ENCODE measurements at regions not wholly inside any gene's neighbourhood (a gene's known extent, or its start where the extent isn't known, plus 50 kb on each side); places are given as distances from the start of the nearest gene placed in this dataset.

DNA sequence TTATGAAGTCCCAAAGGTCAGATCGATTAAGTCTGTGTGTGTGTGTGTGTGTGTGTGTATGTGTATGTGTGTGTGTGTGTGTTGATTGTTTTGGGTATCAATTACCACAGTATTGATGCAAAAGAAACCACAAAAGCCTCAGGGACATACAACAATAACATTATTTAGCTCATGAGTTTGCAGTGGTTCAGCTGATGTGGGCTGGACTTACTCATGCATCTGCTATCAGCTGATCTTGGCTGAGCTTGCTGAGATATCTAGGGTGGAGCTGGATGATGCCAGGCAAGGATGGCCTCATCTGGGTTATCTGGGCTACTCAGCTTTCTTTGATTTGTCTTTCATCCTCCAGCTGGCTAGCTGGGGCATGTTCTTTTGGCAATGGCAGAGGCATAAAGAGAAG lies 82.4 kb upstream of the PRR23C start:
- TF ChIP-seq, protein P1, sequence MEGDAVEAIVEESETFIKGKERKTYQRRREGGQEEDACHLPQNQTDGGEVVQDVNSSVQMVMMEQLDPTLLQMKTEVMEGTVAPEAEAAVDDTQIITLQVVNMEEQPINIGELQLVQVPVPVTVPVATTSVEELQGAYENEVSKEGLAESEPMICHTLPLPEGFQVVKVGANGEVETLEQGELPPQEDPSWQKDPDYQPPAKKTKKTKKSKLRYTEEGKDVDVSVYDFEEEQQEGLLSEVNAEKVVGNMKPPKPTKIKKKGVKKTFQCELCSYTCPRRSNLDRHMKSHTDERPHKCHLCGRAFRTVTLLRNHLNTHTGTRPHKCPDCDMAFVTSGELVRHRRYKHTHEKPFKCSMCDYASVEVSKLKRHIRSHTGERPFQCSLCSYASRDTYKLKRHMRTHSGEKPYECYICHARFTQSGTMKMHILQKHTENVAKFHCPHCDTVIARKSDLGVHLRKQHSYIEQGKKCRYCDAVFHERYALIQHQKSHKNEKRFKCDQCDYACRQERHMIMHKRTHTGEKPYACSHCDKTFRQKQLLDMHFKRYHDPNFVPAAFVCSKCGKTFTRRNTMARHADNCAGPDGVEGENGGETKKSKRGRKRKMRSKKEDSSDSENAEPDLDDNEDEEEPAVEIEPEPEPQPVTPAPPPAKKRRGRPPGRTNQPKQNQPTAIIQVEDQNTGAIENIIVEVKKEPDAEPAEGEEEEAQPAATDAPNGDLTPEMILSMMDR (IDR thresholded peaks at IDR 0.05) = no peak
- no peak for TF ChIP-seq POLR2A (IDR thresholded peaks at IDR 0.05)
- TF ChIP-seq EP300 (IDR thresholded peaks at IDR 0.05) = no peak

Data from sigmoid colon (tissue), 4 donors.